ENCODE measurements at regions not wholly inside any gene's neighbourhood (a gene's known extent, or its start where the extent isn't known, plus 50 kb on each side); places are given as distances from the start of the nearest gene placed in this dataset.

DNA sequence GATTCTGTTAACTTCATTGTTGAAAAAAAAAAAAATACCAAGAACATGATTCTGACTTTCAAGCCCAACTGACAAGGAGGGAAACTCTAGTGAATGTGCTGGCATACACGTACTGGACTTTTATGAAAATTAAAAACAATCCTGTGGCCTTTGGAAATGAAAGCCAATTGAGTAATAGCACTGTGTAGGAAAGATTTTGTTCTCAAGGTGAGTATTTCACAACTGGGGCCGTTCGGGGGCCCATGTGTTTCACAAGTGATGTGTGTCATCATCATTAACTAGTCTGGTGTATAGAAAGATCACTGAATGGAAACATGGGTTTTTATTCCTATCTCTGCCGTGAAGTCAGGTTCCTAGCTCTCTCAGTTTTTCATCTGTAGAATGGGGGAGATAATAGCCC, 605.0 kb upstream of the CLINT1 start (continued):
- TF ChIP-seq, protein P1, sequence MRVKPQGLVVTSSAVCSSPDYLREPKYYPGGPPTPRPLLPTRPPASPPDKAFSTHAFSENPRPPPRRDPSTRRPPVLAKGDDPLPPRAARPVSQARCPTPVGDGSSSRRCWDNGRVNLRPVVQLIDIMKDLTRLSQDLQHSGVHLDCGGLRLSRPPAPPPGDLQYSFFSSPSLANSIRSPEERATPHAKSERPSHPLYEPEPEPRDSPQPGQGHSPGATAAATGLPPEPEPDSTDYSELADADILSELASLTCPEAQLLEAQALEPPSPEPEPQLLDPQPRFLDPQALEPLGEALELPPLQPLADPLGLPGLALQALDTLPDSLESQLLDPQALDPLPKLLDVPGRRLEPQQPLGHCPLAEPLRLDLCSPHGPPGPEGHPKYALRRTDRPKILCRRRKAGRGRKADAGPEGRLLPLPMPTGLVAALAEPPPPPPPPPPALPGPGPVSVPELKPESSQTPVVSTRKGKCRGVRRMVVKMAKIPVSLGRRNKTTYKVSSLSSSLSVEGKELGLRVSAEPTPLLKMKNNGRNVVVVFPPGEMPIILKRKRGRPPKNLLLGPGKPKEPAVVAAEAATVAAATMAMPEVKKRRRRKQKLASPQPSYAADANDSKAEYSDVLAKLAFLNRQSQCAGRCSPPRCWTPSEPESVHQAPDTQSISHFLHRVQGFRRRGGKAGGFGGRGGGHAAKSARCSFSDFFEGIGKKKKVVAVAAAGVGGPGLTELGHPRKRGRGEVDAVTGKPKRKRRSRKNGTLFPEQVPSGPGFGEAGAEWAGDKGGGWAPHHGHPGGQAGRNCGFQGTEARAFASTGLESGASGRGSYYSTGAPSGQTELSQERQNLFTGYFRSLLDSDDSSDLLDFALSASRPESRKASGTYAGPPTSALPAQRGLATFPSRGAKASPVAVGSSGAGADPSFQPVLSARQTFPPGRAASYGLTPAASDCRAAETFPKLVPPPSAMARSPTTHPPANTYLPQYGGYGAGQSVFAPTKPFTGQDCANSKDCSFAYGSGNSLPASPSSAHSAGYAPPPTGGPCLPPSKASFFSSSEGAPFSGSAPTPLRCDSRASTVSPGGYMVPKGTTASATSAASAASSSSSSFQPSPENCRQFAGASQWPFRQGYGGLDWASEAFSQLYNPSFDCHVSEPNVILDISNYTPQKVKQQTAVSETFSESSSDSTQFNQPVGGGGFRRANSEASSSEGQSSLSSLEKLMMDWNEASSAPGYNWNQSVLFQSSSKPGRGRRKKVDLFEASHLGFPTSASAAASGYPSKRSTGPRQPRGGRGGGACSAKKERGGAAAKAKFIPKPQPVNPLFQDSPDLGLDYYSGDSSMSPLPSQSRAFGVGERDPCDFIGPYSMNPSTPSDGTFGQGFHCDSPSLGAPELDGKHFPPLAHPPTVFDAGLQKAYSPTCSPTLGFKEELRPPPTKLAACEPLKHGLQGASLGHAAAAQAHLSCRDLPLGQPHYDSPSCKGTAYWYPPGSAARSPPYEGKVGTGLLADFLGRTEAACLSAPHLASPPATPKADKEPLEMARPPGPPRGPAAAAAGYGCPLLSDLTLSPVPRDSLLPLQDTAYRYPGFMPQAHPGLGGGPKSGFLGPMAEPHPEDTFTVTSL (CRISPR knock-in tag; IDR thresholded peaks at IDR 0.05; ENCODE audit: borderline replicate concordance): peak; percentile 51; the same call in 1 of the 2 replicates
- TF ChIP-seq ZKSCAN1 (IDR thresholded peaks at IDR 0.05; ENCODE audit: low read length) (no peak), ZNF878 (CRISPR knock-in tag; IDR thresholded peaks at IDR 0.05) (no peak), CHD4 (IDR thresholded peaks at IDR 0.05; ENCODE audit: borderline replicate concordance, low read length) (no peak), REL (CRISPR knock-in tag; conservative IDR thresholded peaks at IDR 0.05) (no peak), SIX4 (CRISPR knock-in tag; IDR thresholded peaks at IDR 0.05) (no peak), ARNT2 (CRISPR knock-in tag; IDR thresholded peaks at IDR 0.05; ENCODE audit: low read depth) (no peak), NPAS2 (CRISPR knock-in tag; IDR thresholded peaks at IDR 0.05; ENCODE audit: borderline replicate concordance) (no peak), ZFP36L2 (CRISPR knock-in tag; IDR thresholded peaks at IDR 0.05) (no peak), ZNF101 (CRISPR knock-in tag; IDR thresholded peaks at IDR 0.05; ENCODE audit: borderline replicate concordance, low read depth) (no peak), NFATC3 (CRISPR knock-in tag; IDR thresholded peaks at IDR 0.05) (no peak), PLRG1 (conservative IDR thresholded peaks at IDR 0.05) (no peak), HHEX (CRISPR knock-in tag; IDR thresholded peaks at IDR 0.05) (no peak), TSC22D2 (CRISPR knock-in tag; IDR thresholded peaks at IDR 0.05; ENCODE audit: borderline replicate concordance) (no peak), ZNF121 (CRISPR knock-in tag; IDR thresholded peaks at IDR 0.05) (no peak), NR2C2 (CRISPR knock-in tag; IDR thresholded peaks at IDR 0.05; ENCODE audit: borderline replicate concordance) (peak; percentile 74), RNF2 (conservative IDR thresholded peaks at IDR 0.05; ENCODE audit: low read depth) (no peak)
- TF ChIP-seq, protein P2, sequence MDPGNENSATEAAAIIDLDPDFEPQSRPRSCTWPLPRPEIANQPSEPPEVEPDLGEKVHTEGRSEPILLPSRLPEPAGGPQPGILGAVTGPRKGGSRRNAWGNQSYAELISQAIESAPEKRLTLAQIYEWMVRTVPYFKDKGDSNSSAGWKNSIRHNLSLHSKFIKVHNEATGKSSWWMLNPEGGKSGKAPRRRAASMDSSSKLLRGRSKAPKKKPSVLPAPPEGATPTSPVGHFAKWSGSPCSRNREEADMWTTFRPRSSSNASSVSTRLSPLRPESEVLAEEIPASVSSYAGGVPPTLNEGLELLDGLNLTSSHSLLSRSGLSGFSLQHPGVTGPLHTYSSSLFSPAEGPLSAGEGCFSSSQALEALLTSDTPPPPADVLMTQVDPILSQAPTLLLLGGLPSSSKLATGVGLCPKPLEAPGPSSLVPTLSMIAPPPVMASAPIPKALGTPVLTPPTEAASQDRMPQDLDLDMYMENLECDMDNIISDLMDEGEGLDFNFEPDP (CRISPR knock-in tag; conservative IDR thresholded peaks at IDR 0.05): no peak
- TF ChIP-seq, protein P3, sequence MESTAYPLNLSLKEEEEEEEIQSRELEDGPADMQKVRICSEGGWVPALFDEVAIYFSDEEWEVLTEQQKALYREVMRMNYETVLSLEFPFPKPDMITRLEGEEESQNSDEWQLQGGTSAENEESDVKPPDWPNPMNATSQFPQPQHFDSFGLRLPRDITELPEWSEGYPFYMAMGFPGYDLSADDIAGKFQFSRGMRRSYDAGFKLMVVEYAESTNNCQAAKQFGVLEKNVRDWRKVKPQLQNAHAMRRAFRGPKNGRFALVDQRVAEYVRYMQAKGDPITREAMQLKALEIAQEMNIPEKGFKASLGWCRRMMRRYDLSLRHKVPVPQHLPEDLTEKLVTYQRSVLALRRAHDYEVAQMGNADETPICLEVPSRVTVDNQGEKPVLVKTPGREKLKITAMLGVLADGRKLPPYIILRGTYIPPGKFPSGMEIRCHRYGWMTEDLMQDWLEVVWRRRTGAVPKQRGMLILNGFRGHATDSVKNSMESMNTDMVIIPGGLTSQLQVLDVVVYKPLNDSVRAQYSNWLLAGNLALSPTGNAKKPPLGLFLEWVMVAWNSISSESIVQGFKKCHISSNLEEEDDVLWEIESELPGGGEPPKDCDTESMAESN (CRISPR knock-in tag; conservative IDR thresholded peaks at IDR 0.05): 0 out of 2 replicates have a peak, but pooled peaks have one; percentile 20
- TF ChIP-seq, protein P4, sequence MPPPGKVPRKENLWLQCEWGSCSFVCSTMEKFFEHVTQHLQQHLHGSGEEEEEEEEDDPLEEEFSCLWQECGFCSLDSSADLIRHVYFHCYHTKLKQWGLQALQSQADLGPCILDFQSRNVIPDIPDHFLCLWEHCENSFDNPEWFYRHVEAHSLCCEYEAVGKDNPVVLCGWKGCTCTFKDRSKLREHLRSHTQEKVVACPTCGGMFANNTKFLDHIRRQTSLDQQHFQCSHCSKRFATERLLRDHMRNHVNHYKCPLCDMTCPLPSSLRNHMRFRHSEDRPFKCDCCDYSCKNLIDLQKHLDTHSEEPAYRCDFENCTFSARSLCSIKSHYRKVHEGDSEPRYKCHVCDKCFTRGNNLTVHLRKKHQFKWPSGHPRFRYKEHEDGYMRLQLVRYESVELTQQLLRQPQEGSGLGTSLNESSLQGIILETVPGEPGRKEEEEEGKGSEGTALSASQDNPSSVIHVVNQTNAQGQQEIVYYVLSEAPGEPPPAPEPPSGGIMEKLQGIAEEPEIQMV (CRISPR knock-in tag; IDR thresholded peaks at IDR 0.05; ENCODE audit: low read depth): no peak
- TF ChIP-seq, protein P5, sequence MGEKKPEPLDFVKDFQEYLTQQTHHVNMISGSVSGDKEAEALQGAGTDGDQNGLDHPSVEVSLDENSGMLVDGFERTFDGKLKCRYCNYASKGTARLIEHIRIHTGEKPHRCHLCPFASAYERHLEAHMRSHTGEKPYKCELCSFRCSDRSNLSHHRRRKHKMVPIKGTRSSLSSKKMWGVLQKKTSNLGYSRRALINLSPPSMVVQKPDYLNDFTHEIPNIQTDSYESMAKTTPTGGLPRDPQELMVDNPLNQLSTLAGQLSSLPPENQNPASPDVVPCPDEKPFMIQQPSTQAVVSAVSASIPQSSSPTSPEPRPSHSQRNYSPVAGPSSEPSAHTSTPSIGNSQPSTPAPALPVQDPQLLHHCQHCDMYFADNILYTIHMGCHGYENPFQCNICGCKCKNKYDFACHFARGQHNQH (CRISPR knock-in tag; IDR thresholded peaks at IDR 0.05): no peak
